MM.1S (cell line): ENCODE measurements at regions not wholly inside any gene's neighbourhood (a gene's known extent, or its start where the extent isn't known, plus 50 kb on each side); places are given as distances from the start of the nearest gene placed in this dataset.

ENCODE experiments used
- DNase-seq: peaks from one replicate; pipeline ENCODE4 v3.0.0-alpha.2; 2015
- H2AFZ ChIP-seq: fragments of 300-600 bp; sonication (generic); 2 replicates; pipeline ENCODE4 v1.6.0; 2016; ENCODE audit warnings: antibody characterized with exemption, low read length
- H3F3A ChIP-seq: fragments of 300-600 bp; sonication (generic); 2 replicates; pipeline ENCODE4 v1.6.1; 2016; ENCODE audit warnings: mild to moderate bottlenecking, antibody characterized with exemption, low read length, moderate library complexity, mixed read lengths; ENCODE audit not compliant: insufficient read depth
- H3K27ac ChIP-seq: fragments of 300-600 bp; sonication (generic); 2 replicates; pipeline ENCODE4 v1.5.1; 2016; ENCODE audit warnings: mild to moderate bottlenecking, low read length
- H3K27me3 ChIP-seq: fragments of 300-600 bp; sonication (generic); replicated peaks from 2 replicates; pipeline ENCODE4 v1.6.0; 2016; ENCODE audit warnings: low read length; ENCODE audit not compliant: insufficient read depth
- H3K36me3 ChIP-seq: fragments of 300-600 bp; sonication (generic); replicated peaks from 2 replicates; pipeline ENCODE4 v1.6.1; 2016; ENCODE audit warnings: mild to moderate bottlenecking, low read length, mixed read lengths; ENCODE audit not compliant: insufficient read depth
- H3K4me1 ChIP-seq: fragments of 300-600 bp; sonication (generic); 2 replicates; pipeline ENCODE4 v1.6.1; 2016; ENCODE audit warnings: low read length, mixed read lengths
- H3K4me2 ChIP-seq: fragments of 300-600 bp; sonication (generic); 2 replicates; pipeline ENCODE4 v1.6.0; 2016; ENCODE audit warnings: low read depth, low read length
- H3K4me3 ChIP-seq: fragments of 300-600 bp; sonication (generic); 2 replicates; pipeline ENCODE4 v1.5.1; 2016; ENCODE audit warnings: low read length, mixed read lengths
- H3K79me2 ChIP-seq: fragments of 300-600 bp; sonication (generic); 2 replicates; pipeline ENCODE4 v1.6.1; 2016; ENCODE audit warnings: mixed run types, low read length, mixed read lengths
- H3K9ac ChIP-seq: fragments of 300-600 bp; sonication (generic); 2 replicates; pipeline ENCODE4 v1.6.1; 2016; ENCODE audit warnings: low read length, mixed read lengths
- H3K9me2 ChIP-seq: fragments of 300-600 bp; sonication (generic); replicated peaks from 2 replicates; pipeline ENCODE4 v1.6.1; 2016; ENCODE audit warnings: mild to moderate bottlenecking, low read length, mixed read lengths; ENCODE audit not compliant: insufficient read depth
- H3K9me3 ChIP-seq: fragments of 300-600 bp; sonication (generic); replicated peaks from 2 replicates; pipeline ENCODE4 v1.6.1; 2016; ENCODE audit warnings: mild to moderate bottlenecking, low read length, mixed read lengths; ENCODE audit not compliant: insufficient read depth
- H4K20me1 ChIP-seq: fragments of 300-600 bp; sonication (generic); 2 replicates; pipeline ENCODE4 v1.6.1; 2016; ENCODE audit warnings: mild to moderate bottlenecking, low read length, moderate library complexity, mixed read lengths; ENCODE audit not compliant: insufficient read depth
- EZH2 ChIP-seq: fragments of 300-600 bp; sonication (generic); optimal IDR thresholded peaks from 2 replicates; pipeline ENCODE3; 2017; ENCODE audit warnings: low read depth, mild to moderate bottlenecking, antibody characterized with exemption, low read length, mixed read lengths
- EZH2phosphoT487 ChIP-seq: fragments of 300-600 bp; sonication (generic); IDR thresholded peaks from 2 replicates; pipeline ENCODE4 v1.6.1; 2018; ENCODE audit warnings: antibody characterized with exemption, low read length
- TF ChIP-seq, protein P1 (sequence below): fragments of 300-600 bp; sonication (generic); IDR thresholded peaks from 2 replicates; pipeline ENCODE4 v1.5.1; 2016; ENCODE audit warnings: antibody characterized with exemption, low read length, mixed read lengths

DNA sequence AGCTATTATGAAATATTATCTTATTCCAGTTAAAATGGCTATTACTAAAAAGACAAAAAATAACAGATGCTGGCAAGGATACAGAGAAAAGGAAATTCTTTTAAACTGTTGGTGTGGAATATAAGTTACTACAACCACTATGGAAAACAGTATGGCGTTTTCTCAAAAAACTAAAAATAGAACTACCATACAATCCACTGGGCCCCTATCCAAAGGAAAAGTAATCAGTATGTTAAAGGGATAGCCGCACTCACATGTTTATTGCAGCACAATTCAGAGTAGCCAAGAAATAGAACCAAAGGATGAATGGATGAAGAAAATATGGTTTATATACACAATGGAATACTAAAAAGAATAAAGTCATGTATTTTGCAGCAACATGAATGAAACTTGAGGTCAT is 303.8 kb upstream of the ECI2 start:
- Histone ChIP-seq H3K9me2 (no peaks in the 10 kb centered on the region), H3K79me2 (no peaks in the 10 kb centered on the region), H3K4me1 (no peaks in the 10 kb centered on the region), H3F3A (no peaks in the 10 kb centered on the region), H3K4me2 (no peak overlapping the region), H3K9ac (no peak overlapping the region), H2AFZ (no peak overlapping the region), H3K27me3 (no peaks in the 10 kb centered on the region), H3K4me3 (no peak overlapping the region), H3K27ac (no peak overlapping the region), H3K9me3 (no peaks in the 10 kb centered on the region), H4K20me1 (no peaks in the 10 kb centered on the region), H3K36me3 (no peaks in the 10 kb centered on the region)
- DNase-seq, result no peak
- no peak for TF ChIP-seq EZH2
- no peak for TF ChIP-seq EZH2phosphoT487
- TF ChIP-seq, protein P1, sequence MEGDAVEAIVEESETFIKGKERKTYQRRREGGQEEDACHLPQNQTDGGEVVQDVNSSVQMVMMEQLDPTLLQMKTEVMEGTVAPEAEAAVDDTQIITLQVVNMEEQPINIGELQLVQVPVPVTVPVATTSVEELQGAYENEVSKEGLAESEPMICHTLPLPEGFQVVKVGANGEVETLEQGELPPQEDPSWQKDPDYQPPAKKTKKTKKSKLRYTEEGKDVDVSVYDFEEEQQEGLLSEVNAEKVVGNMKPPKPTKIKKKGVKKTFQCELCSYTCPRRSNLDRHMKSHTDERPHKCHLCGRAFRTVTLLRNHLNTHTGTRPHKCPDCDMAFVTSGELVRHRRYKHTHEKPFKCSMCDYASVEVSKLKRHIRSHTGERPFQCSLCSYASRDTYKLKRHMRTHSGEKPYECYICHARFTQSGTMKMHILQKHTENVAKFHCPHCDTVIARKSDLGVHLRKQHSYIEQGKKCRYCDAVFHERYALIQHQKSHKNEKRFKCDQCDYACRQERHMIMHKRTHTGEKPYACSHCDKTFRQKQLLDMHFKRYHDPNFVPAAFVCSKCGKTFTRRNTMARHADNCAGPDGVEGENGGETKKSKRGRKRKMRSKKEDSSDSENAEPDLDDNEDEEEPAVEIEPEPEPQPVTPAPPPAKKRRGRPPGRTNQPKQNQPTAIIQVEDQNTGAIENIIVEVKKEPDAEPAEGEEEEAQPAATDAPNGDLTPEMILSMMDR, result no peak

DNA sequence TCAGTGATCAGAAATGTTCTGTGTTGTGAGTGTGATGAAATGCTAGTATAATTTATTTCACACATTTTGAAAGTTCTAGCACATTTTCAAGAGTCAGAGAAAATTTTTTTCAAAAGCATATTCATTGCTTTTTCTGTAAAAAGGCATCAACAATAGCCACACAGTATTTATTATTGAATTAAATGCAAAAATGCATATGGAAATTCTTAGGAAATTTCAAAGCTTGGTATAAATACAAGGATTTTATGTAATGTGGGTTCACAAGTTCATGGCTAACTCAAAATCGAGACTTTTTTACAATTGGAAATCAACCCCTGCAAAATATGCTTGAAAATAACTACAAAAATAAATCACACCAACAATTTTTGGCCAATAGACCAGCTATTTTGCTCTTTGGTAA is 302.0 kb upstream of the ECI2 start:
- no peaks in the 10 kb centered on the region for H4K20me1 ChIP-seq
- no peak overlapping the region for H3K27ac ChIP-seq
- H3F3A ChIP-seq, result no peaks in the 10 kb centered on the region
- H2AFZ ChIP-seq, result no peak overlapping the region
- H3K4me2 ChIP-seq, result no peak overlapping the region
- TF ChIP-seq EZH2 (no peak), EZH2phosphoT487 (no peak)
- TF ChIP-seq, protein P1, result no peak
- no peak overlapping the region for H3K4me3 ChIP-seq
- no peaks in the 10 kb centered on the region for H3K4me1 ChIP-seq
- no peak for DNase-seq
- no peaks in the 10 kb centered on the region for H3K9me3 ChIP-seq
- H3K9ac ChIP-seq, result no peak overlapping the region
- H3K36me3 ChIP-seq, result no peaks in the 10 kb centered on the region
- no peaks in the 10 kb centered on the region for H3K27me3 ChIP-seq
- no peaks in the 10 kb centered on the region for H3K9me2 ChIP-seq
- H3K79me2 ChIP-seq, result no peaks in the 10 kb centered on the region

DNA sequence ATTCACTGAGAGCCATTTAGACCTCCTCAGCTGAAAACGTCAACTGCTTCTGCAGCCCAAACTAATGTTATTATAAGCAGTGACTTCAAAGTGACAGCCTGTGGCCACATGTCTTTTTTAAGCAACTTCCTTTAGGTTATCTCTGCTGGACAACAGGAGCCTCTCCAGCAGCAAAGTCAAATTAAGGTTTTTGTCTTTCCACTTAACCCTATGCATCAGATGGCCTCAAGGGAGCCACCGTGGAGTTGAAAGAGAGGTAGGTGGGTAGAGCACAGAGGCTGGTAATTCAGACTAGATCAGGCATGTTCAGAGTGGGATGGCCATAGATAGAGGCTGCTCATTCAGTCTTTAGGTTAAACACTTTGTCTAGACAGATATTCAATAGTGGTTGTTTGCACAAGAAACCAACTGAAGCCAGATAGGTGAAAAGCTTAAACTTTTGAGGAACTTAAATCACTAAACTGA is 300.6 kb upstream of the ECI2 start:
- no peaks in the 10 kb centered on the region for H3F3A ChIP-seq
- no peaks in the 10 kb centered on the region for H3K27me3 ChIP-seq
- H2AFZ ChIP-seq, result no peak overlapping the region
- no peaks in the 10 kb centered on the region for H3K9me2 ChIP-seq
- no peaks in the 10 kb centered on the region for H3K36me3 ChIP-seq
- no peak overlapping the region for H3K4me3 ChIP-seq
- no peak overlapping the region for H3K27ac ChIP-seq
- no peak overlapping the region for H3K9ac ChIP-seq
- H4K20me1 ChIP-seq, result no peaks in the 10 kb centered on the region
- no peak for DNase-seq
- H3K4me2 ChIP-seq, result no peak overlapping the region
- H3K4me1 ChIP-seq, result no peaks in the 10 kb centered on the region
- H3K9me3 ChIP-seq, result no peaks in the 10 kb centered on the region
- TF ChIP-seq, protein P1, result no peak
- TF ChIP-seq EZH2 (no peak), EZH2phosphoT487 (no peak)
- no peaks in the 10 kb centered on the region for H3K79me2 ChIP-seq
